AG10803 (cell line): ENCODE measurements at regions not wholly inside any gene's neighbourhood (a gene's known extent, or its start where the extent isn't known, plus 50 kb on each side); places are given as distances from the start of the nearest gene placed in this dataset.

ENCODE experiments used
- DNase-seq: peaks from one replicate; pipeline ENCODE4 v3.0.0; 2010; ENCODE audit warnings: low read depth
- H3K4me3 ChIP-seq: 2 replicates; pipeline ENCODE4 v1.5.1; 2011; ENCODE audit warnings: mild to moderate bottlenecking, low read length, control low read depth
- CTCF ChIP-seq: conservative IDR thresholded peaks from 2 replicates; pipeline ENCODE4 v1.5.1; 2011; ENCODE audit warnings: mild to moderate bottlenecking, low read length, control low read depth, inconsistent platforms

GRCh38 chr12:34298176-34298970, 276.1 kb downstream of the ALG10 start:
- DNase-seq: no peak
- H3K4me3 ChIP-seq: no peak overlapping the region
- TF ChIP-seq CTCF: no peak

- no peak for TF ChIP-seq CTCF
- no peak for DNase-seq
- no peak overlapping the region for H3K4me3 ChIP-seq
Observed at GRCh38 chr12:34298971-34299801, 276.9 kb downstream of the ALG10 start.

- DNase-seq: no peak
- no peak for TF ChIP-seq CTCF
- no peak overlapping the region for H3K4me3 ChIP-seq
Observed at GRCh38 chr12:34299802-34300193, 277.5 kb downstream of the ALG10 start.

- H3K4me3 ChIP-seq: no peak overlapping the region
- no peak for DNase-seq
- TF ChIP-seq CTCF: no peak
Observed at GRCh38 chr12:34300376-34301250, 278.3 kb downstream of the ALG10 start.

- no peak overlapping the region for H3K4me3 ChIP-seq
- no peak for DNase-seq
- TF ChIP-seq CTCF: no peak
Observed at GRCh38 chr12:34301251-34302130, 279.2 kb downstream of the ALG10 start.
